Calu3 (cell line): ENCODE measurements at regions not wholly inside any gene's neighbourhood (a gene's known extent, or its start where the extent isn't known, plus 50 kb on each side); places are given as distances from the start of the nearest gene placed in this dataset.

Source experiments
- BruUV-seq: library from RNA; stranded (reverse); fragments of 400-500 nt; replicated peaks from 2 replicates; lab custom pipeline; 2021; lab: Mats Ljungman, UMichigan
- CTCF ChIA-PET: fragments of 300-600 bp; sonication (Branson Sonifier 250); formaldehyde crosslinking; loops from one replicate; lab custom pipeline; 2022; ENCODE audit warnings: antibody characterized with exemption; lab: Charles Lee
- DNase-seq: peaks from one replicate; pipeline ENCODE4 v3.0.0; 2022
- H3K27ac Mint-ChIP-seq: one replicate; pipeline ENCODE4 v1.8.0; 2022; ENCODE audit warnings: mixed read lengths; ENCODE audit not compliant: unreplicated experiment
- H3K27me3 Mint-ChIP-seq: one replicate; pipeline ENCODE4 v1.8.0; 2022; ENCODE audit warnings: mixed read lengths; ENCODE audit not compliant: unreplicated experiment
- H3K36me3 Mint-ChIP-seq: one replicate; pipeline ENCODE4 v1.8.0; 2022; ENCODE audit warnings: mild to moderate bottlenecking, moderate library complexity, mixed read lengths; ENCODE audit not compliant: insufficient read depth, unreplicated experiment
- H3K4me1 Mint-ChIP-seq: one replicate; pipeline ENCODE4 v1.8.0; 2022; ENCODE audit warnings: mild to moderate bottlenecking, low read depth, mixed read lengths; ENCODE audit not compliant: unreplicated experiment
- H3K4me3 Mint-ChIP-seq: one replicate; pipeline ENCODE4 v1.8.0; 2022; ENCODE audit warnings: mild to moderate bottlenecking, low read depth, moderate library complexity, mixed read lengths; ENCODE audit not compliant: unreplicated experiment
- H3K9me3 Mint-ChIP-seq: one replicate; pipeline ENCODE4 v1.8.0; 2022; ENCODE audit warnings: low read depth, mixed read lengths; ENCODE audit not compliant: unreplicated experiment
- CTCF ChIP-seq: fragments of 200-600 bp; IDR thresholded peaks from one replicate; pipeline ENCODE4 v1.8.0; 2022; ENCODE audit warnings: antibody characterized with exemption; ENCODE audit not compliant: unreplicated experiment
- intact Hi-C: fragments of 100-400 bp; cut with micrococcal nuclease; formaldehyde crosslinking; loops from one replicate; pipeline ENCODE4 v1.10.0; 2022; ENCODE audit not compliant: unreplicated experiment

GRCh38 chr7:48992816-48993215 lies 68.5 kb downstream of the CDC14C start:
- H3K36me3 Mint-ChIP-seq = no peaks in the 10 kb centered on the region
- no peak overlapping the region for H3K27ac Mint-ChIP-seq
- no peaks in the 10 kb centered on the region for H3K4me1 Mint-ChIP-seq
- H3K27me3 Mint-ChIP-seq = no peaks in the 10 kb centered on the region
- H3K4me3 Mint-ChIP-seq = no peak overlapping the region
- no peak for TF ChIP-seq CTCF
- H3K9me3 Mint-ChIP-seq = peaks cover 10% of the 10 kb centered on the region
- intact Hi-C loops = no loop called here
- DNase-seq = no peak
- CTCF ChIA-PET = no interaction called here
- no TSS peak for BruUV-seq

GRCh38 chr7:49001610-49002033 lies 77.3 kb downstream of the CDC14C start:
- H3K27ac Mint-ChIP-seq = no peak overlapping the region
- CTCF ChIA-PET = interaction anchor here (1.2 to 1.4 kb wide), 2 partner anchors 165 to 847 kb away, joined by 3 to 6 read pairs; no protein-coding TSS in a partner anchor

GRCh38 chr7:49010717-49011116 lies 86.4 kb downstream of the CDC14C start:
- no TSS peak for BruUV-seq
- no peaks in the 10 kb centered on the region for H3K27me3 Mint-ChIP-seq
- H3K4me3 Mint-ChIP-seq = no peak overlapping the region
- no peak for TF ChIP-seq CTCF
- H3K36me3 Mint-ChIP-seq = no peaks in the 10 kb centered on the region
- H3K4me1 Mint-ChIP-seq = peaks cover 9% of the 10 kb centered on the region
- intact Hi-C loops = no loop called here
- DNase-seq = no peak
- H3K27ac Mint-ChIP-seq = no peak overlapping the region
- CTCF ChIA-PET = interaction anchor here (0.6 kb wide), 1 partner anchor 38 kb away, joined by 4 read pairs; no protein-coding TSS in a partner anchor
- H3K9me3 Mint-ChIP-seq = peaks cover 34% of the 10 kb centered on the region

More at GRCh38 chr7:49001610-49002033, 77.3 kb downstream of the CDC14C start:
- intact Hi-C loops = loop anchor here (1.0 to 5.0 kb wide), 4 partner anchors 165 to 851 kb away; no protein-coding TSS in a partner anchor
- no TSS peak for BruUV-seq
- Mint-ChIP-seq H3K27me3 (no peaks in the 10 kb centered on the region), H3K9me3 (peaks cover 10% of the 10 kb centered on the region), H3K4me1 (no peaks in the 10 kb centered on the region), H3K36me3 (no peaks in the 10 kb centered on the region), H3K4me3 (no peak overlapping the region)
- TF ChIP-seq CTCF = peak; percentile 45
- DNase-seq = peak; percentile 56

- CTCF ChIA-PET = no interaction called here
- intact Hi-C loops = no loop called here
- H3K27ac Mint-ChIP-seq = no peak overlapping the region
- no TSS peak for BruUV-seq
- peaks cover 26% of the 10 kb centered on the region for H3K9me3 Mint-ChIP-seq
- no peaks in the 10 kb centered on the region for H3K36me3 Mint-ChIP-seq
- H3K27me3 Mint-ChIP-seq = no peaks in the 10 kb centered on the region
- H3K4me3 Mint-ChIP-seq = no peak overlapping the region
- DNase-seq = peak; percentile 39
- peaks cover 9% of the 10 kb centered on the region for H3K4me1 Mint-ChIP-seq
- TF ChIP-seq CTCF = no peak
These were observed 90.5 kb downstream of the CDC14C start for GRCh38 chr7:49014870-49015269.
